NCI-H69 (cell line): ENCODE measurements at regions not wholly inside any gene's neighbourhood (a gene's known extent, or its start where the extent isn't known, plus 50 kb on each side); places are given as distances from the start of the nearest gene placed in this dataset.
A peak's percentile ranks its signal among the peaks of the same experiment; 100 is the strongest.

ENCODE experiments used
- DNase-seq: peaks from one replicate; lab custom pipeline; 2025; lab: John Stamatoyannopoulos, UW

GRCh38 chr14:24693353-24693737 lies 59.4 kb upstream of the GZMB start:
- no peak for DNase-seq

DNA sequence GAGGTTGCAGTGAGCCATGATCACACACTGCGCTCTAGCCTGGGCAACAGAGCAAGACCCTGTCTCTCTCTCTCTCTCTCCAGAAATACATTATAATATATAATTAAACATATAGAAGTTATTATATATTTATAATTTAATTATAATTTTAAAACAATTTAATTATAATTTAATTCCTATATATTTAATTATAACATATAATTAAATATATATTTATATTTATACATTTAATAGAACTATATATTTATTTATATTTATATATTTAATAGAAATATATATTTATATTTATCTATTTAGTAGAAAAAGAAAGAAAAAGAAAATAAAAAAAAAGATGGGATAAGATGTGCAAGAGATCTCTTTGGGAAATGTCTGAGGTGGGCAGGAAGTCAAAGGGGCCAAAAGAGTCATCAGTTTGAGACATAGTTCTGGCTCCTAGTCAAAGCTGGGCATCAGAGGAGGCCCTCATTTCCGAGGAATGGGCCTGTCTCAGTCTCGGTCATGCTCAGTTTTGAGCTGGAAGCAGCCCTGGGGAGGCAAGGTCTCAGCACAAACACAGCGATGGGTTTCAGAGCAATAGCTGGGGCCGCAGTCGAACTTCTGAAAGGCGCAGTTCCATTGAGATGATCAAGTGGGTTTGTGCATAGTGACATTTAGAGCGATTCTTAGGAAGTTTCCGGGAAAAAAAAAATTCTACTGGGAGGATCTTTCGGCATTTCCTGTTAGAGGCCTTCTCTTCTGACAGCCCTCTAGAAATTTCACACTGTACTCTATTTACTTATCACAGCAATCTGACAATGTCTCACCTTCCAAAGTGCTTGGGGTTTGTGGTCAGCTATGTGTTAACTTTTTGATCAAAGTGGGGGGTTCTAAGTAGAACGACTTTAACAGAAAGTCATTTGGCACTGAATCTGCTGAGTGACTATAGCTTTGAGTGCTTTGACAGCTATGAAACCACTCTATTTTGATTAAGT lies 58.7 kb upstream of the GZMB start:
- no peak for DNase-seq

DNA sequence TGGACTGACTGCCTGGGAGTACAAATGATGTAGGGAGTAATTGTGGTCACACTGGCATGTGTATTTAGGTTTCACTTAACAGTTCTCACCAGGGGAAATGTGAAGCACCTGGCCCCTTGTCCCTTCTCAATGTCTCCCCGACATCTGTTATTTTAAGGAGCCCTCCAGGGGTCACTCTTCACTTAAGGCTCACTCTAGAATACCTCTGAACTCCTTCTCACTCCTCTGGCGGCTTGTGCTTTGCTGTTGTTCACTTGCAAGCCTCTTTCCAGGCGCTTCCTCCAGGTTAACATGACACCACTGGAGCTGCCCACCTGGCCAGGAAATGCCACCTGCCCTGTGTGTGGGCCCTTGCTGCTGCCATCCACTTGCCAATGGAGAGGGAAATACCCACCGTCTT lies 56.5 kb upstream of the GZMB start:
- peak; percentile 49 for DNase-seq

DNA sequence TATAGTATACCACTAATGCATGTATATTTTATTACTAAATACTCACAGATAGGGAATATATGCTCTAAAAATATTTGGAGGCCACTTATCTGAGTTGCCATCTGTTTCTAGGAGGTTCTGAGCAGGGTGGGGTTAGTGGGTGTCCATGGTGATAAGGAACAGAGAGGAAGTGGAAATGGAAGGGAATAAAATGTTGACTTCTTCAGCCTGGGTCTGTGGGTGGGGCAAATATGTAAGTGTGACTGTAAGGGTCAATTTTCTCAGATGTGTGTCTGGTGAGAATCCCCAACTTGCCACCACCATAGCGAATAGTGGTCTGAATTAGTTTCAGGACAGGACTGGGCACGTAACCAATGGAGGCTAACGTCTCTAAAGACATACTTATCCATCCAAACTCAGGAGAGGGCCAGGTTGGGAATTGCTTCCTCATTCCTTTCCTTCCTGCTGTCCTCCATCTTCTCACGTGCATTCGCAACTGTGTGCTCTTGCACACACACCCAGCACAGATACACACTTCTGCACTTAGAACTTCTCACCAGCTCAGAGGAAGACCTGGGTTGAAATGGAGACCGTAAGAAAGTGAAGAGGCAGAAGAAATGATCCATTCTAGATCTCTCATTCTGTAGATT lies 54.2 kb upstream of the GZMB start:
- DNase-seq: no peak
